GM12892 (cell line): ENCODE measurements at regions not wholly inside any gene's neighbourhood (a gene's known extent, or its start where the extent isn't known, plus 50 kb on each side); places are given as distances from the start of the nearest gene placed in this dataset.

ENCODE experiments used
- POLR2A ChIP-seq: IDR thresholded peaks from 2 replicates; pipeline ENCODE4 v1.6.1; 2011; ENCODE audit warnings: low read depth, low read length, control low read depth
- POLR2AphosphoS5 ChIP-seq: IDR thresholded peaks from 2 replicates; pipeline ENCODE4 v1.6.1; 2011; ENCODE audit warnings: low read depth, low read length, control low read depth
- TAF1 ChIP-seq: IDR thresholded peaks from 2 replicates; pipeline ENCODE4 v1.6.1; 2011; ENCODE audit warnings: low read depth, mild to moderate bottlenecking, control low read depth, low read length, borderline replicate concordance

DNA sequence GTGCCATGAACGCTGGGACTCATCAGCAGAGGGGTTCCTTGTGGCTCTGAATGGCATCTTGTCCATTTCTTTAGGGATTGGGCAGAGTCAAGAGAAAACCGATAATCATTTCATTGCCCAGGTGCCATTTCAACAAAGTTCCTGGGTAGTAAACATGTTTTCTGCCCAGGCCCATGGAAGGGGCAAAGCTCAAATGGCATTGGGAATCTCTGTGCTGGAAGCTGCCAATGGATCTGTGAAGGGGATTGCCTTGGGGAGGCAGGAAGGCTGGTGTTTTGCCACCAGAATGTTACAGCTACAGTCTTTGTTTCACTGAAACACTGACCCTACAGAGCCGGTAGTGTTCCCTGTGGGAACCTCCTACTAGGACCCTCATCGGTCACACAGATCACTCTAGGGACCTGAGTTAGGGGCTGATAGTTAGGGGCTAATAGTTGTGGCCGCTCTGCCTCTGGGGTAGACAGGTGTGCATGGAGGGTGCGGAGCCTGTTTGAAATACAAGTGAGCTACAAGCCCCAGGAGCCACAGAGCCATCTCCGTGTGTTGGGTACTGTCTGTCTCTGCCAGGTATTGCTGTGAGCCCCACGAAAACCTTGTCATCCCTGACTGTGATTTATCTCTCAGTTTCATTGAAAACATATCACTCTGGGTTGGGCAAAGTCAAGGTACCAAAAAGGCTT lies 224.4 kb upstream of the COPS8 start:
- TF ChIP-seq POLR2A (no peak), POLR2AphosphoS5 (no peak), TAF1 (no peak)
